GM12878 (cell line): ENCODE measurements at regions not wholly inside any gene's neighbourhood (a gene's known extent, or its start where the extent isn't known, plus 50 kb on each side); places are given as distances from the start of the nearest gene placed in this dataset.

Source experiments
- ATAC-seq: fragments of 200-7000 bp; cut with Tn5 transposase; 3 replicates; pipeline ENCODE4 v1.9.1; 2020; ENCODE audit warnings: mild to moderate bottlenecking, moderate library complexity
- BruUV-seq: library from RNA; stranded (reverse); fragments of 400-500 nt; replicated peaks from 2 replicates; lab custom pipeline; 2021; lab: Mats Ljungman, UMichigan
- CTCF ChIA-PET: fragments of 300-600 bp; sonication (Branson Sonifier 250); formaldehyde crosslinking; extraction: SDS; loops from one replicate; lab custom pipeline; 2021; ENCODE audit warnings: inconsistent platforms; lab: Yijun Ruan, JAX
- POLR2A ChIA-PET: fragments of 350-600 bp; formaldehyde crosslinking; extraction: SDS; loops from one replicate; lab custom pipeline; 2021; ENCODE audit warnings: inconsistent platforms; lab: Charles Lee
- RAD21 ChIA-PET: fragments of 300-600 bp; sonication (Branson Sonifier 250); formaldehyde crosslinking; loops from one replicate; lab custom pipeline; 2023; ENCODE audit warnings: antibody characterized with exemption; ENCODE audit not compliant: unreplicated experiment; lab: Charles Lee
- SMC1A ChIA-PET: fragments of 300-600 bp; sonication (Branson Sonifier 250); formaldehyde crosslinking; loops from one replicate; lab custom pipeline; 2023; ENCODE audit not compliant: unreplicated experiment, uncharacterized antibody; lab: Charles Lee
- DNase-seq: peaks from one replicate; pipeline ENCODE4 v3.0.0-alpha.2; 2011; ENCODE audit warnings: low read depth, low spot score
- FAIRE-seq: peaks from 3 replicates; lab custom pipeline; 2011; peaks lifted over from hg19 to GRCh38; lab: Jason Lieb, UNC
- H2AFZ ChIP-seq: 2 replicates; pipeline ENCODE4 v1.6.0; 2011; ENCODE audit warnings: low read depth, low read length, control low read depth; ENCODE audit not compliant: control insufficient read depth
- H3K27ac ChIP-seq: 2 replicates; pipeline ENCODE4 v1.5.1; 2011; ENCODE audit warnings: control low read depth; ENCODE audit not compliant: control insufficient read depth, insufficient read depth
- H3K27me3 ChIP-seq, 2 experiments: replicated peaks in 1 of 2; 2 replicates each; pipeline versions ENCODE4 v1.6.0 to v1.6.1; 2011; ENCODE audit warnings: low read length in 1 of 2; ENCODE audit not compliant: control insufficient read depth in 2 of 2, insufficient read depth in 2 of 2
- H3K36me3 ChIP-seq, 2 experiments: 2 replicates each; pipeline ENCODE4 v1.5.1; 2011; ENCODE audit warnings: low read length in 1 of 2; ENCODE audit not compliant: control insufficient read depth in 2 of 2, insufficient read depth in 2 of 2
- H3K4me1 ChIP-seq: 2 replicates; pipeline ENCODE4 v1.6.1; 2011; ENCODE audit warnings: mild to moderate bottlenecking, low read length, moderate library complexity, mixed read lengths; ENCODE audit not compliant: control insufficient read depth, insufficient read depth
- H3K4me2 ChIP-seq: 2 replicates; pipeline ENCODE4 v1.6.0; 2011; ENCODE audit warnings: control low read depth; ENCODE audit not compliant: control insufficient read depth, insufficient read depth
- H3K4me3 ChIP-seq: fragments of 200-600 bp; sonication (generic); 2 replicates; pipeline ENCODE4 v1.5.1; 2016
- H3K79me2 ChIP-seq: 2 replicates; pipeline ENCODE4 v1.6.0; 2011; ENCODE audit warnings: low read length; ENCODE audit not compliant: control insufficient read depth, insufficient read depth
- H3K9ac ChIP-seq: 2 replicates; pipeline ENCODE4 v1.8.0; 2011; ENCODE audit warnings: low read length, control low read depth, mixed read lengths; ENCODE audit not compliant: control insufficient read depth, insufficient read depth
- H3K9me3 ChIP-seq: replicated peaks from 3 replicates; pipeline ENCODE4 v1.5.1; 2011; ENCODE audit warnings: mild to moderate bottlenecking, low read length; ENCODE audit not compliant: control insufficient read depth, insufficient read depth
- H4K20me1 ChIP-seq: 2 replicates; pipeline ENCODE4 v1.6.0; 2011; ENCODE audit not compliant: control insufficient read depth, insufficient read depth
- BCL3 ChIP-seq: IDR thresholded peaks from 2 replicates; pipeline ENCODE4 v1.6.1; 2011; ENCODE audit warnings: borderline replicate concordance, low read depth, mild to moderate bottlenecking, moderate library complexity, low read length; ENCODE audit not compliant: insufficient read depth, poor library complexity, severe bottlenecking
- FOS ChIP-seq: IDR thresholded peaks from 3 replicates; pipeline ENCODE4 v1.6.1; 2011; ENCODE audit warnings: borderline replicate concordance; ENCODE audit not compliant: insufficient read length; ENCODE audit errors: extremely low read depth
- IRF4 ChIP-seq: IDR thresholded peaks from 2 replicates; pipeline ENCODE4 v1.6.1; 2011; ENCODE audit warnings: low read depth, low read length
- MTA2 ChIP-seq: fragments of 450-650 bp; IDR thresholded peaks from 2 replicates; pipeline ENCODE4 v1.6.1; 2016; ENCODE audit warnings: low read depth, mild to moderate bottlenecking, moderate library complexity
- PBX3 ChIP-seq: IDR thresholded peaks from 2 replicates; pipeline ENCODE4 v1.6.1; 2011; ENCODE audit warnings: mild to moderate bottlenecking, low read depth, low read length, moderate library complexity; ENCODE audit not compliant: insufficient replicate concordance
- POU2F2 ChIP-seq: IDR thresholded peaks from 3 replicates; pipeline ENCODE4 v1.6.1; 2011; ENCODE audit warnings: low read depth, mild to moderate bottlenecking, low read length, borderline replicate concordance
- SIN3A ChIP-seq: IDR thresholded peaks from 2 replicates; pipeline ENCODE4 v1.6.1; 2012; ENCODE audit warnings: low read depth, low read length, improper control_type of control experiment
- WRNIP1 ChIP-seq: IDR thresholded peaks from 2 replicates; pipeline ENCODE4 v1.6.1; 2011; ENCODE audit warnings: low read depth, low read length, improper control_type of control experiment, borderline replicate concordance
- YBX1 ChIP-seq: fragments of 450-650 bp; IDR thresholded peaks from 2 replicates; pipeline ENCODE4 v1.6.1; 2016; ENCODE audit warnings: antibody characterized with exemption
- ZNF217 ChIP-seq: fragments of 450-650 bp; IDR thresholded peaks from 2 replicates; pipeline ENCODE4 v1.6.1; 2017; ENCODE audit warnings: antibody characterized with exemption, mild to moderate bottlenecking
- ZNF384 ChIP-seq: IDR thresholded peaks from 2 replicates; pipeline ENCODE4 v1.6.1; 2012; ENCODE audit warnings: low read depth, mild to moderate bottlenecking, low read length, improper control_type of control experiment, borderline replicate concordance
- WGBS: methylation state at CpG from one replicate; pipeline ENCODE4 v1.1.6; 2016; ENCODE audit warnings: low lambda C conversion rate; ENCODE audit not compliant: insufficient replicate concordance, insufficient coverage; ENCODE audit errors: missing lambda C conversion rate; 5-methylcytosine and 5-hydroxymethylcytosine counted together
- in situ Hi-C: fragments of 300-500 bp; cut with MboI; formaldehyde crosslinking; loops from 9 replicates; pipeline ENCODE4 v1.14.3; 2018; ENCODE audit warnings: mixed read lengths
- intact Hi-C: fragments of 100-400 bp; cut with micrococcal nuclease; formaldehyde crosslinking; loops from one replicate; pipeline ENCODE4 v1.14.2; 2022; ENCODE audit not compliant: unreplicated experiment
- TF ChIP-seq, protein P1 (sequence below): IDR thresholded peaks from 2 replicates; pipeline ENCODE4 v1.6.1; 2012; ENCODE audit warnings: low read depth, low read length, improper control_type of control experiment
- TF ChIP-seq, protein P2 (sequence below): fragments of 450-650 bp; conservative IDR thresholded peaks from 2 replicates; pipeline ENCODE4 v1.6.1; 2017; ENCODE audit warnings: mild to moderate bottlenecking, moderate library complexity

DNA sequence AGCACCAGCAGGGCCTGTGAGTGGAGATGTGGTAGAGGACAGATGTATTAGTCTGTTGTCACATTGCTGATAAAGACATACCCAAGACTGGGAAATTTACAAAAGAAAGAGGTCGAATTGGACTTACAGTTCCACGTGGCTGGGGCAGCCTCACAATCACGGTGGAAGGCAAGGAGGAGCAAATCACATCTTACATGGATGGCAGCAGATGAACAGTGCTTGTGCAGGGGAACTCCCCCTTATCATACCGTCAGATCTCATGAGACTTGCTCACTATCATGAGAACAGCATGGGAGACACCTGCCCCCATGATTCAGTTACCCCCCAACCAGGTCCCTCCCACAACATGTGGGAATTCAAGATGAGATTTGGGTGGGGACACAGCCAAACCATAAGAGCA lies 361.9 kb downstream of the VRK1 start:
- POLR2A ChIA-PET, result no interaction called here
- 2% methylated on average over 4 of the region's 4 CpGs for WGBS
- Histone ChIP-seq H3K9ac (no peak overlapping the region), H2AFZ (no peak overlapping the region), H4K20me1 (no peaks in the 10 kb centered on the region), H3K27me3 (no peaks in the 10 kb centered on the region), H3K36me3 (no peaks in the 10 kb centered on the region), H3K4me2 (no peak overlapping the region), H3K4me3 (no peak overlapping the region), H3K79me2 (no peaks in the 10 kb centered on the region), H3K4me1 (no peaks in the 10 kb centered on the region), H3K27ac (no peak overlapping the region), H3K9me3 (no peaks in the 10 kb centered on the region; the same call in 2 of the 3 replicates)
- RAD21 ChIA-PET, result no interaction called here
- no peak for TF ChIP-seq WRNIP1
- no peak for TF ChIP-seq SIN3A
- TF ChIP-seq MTA2, result no peak
- CTCF ChIA-PET, result no interaction called here
- no peak for ATAC-seq
- no TSS peak for BruUV-seq
- no peak for FAIRE-seq
- no peak for DNase-seq
- SMC1A ChIA-PET, result no interaction called here
- in situ Hi-C loops (no loop called here), intact Hi-C loops (no loop called here)

- SMC1A ChIA-PET, result no interaction called here
- H3K4me1 ChIP-seq, result no peaks in the 10 kb centered on the region
- no peaks in the 10 kb centered on the region for H3K79me2 ChIP-seq
- H3K36me3 ChIP-seq, result no peaks in the 10 kb centered on the region
- POLR2A ChIA-PET, result no interaction called here
- FAIRE-seq (no peak), DNase-seq (no peak), ATAC-seq (no peak)
- no TSS peak for BruUV-seq
- H3K4me2 ChIP-seq, result no peak overlapping the region
- H2AFZ ChIP-seq, result no peak overlapping the region
- no peak overlapping the region for H3K4me3 ChIP-seq
- in situ Hi-C loops, result no loop called here
- no peaks in the 10 kb centered on the region for H4K20me1 ChIP-seq
- H3K27ac ChIP-seq, result no peak overlapping the region
- RAD21 ChIA-PET, result no interaction called here
- WGBS, result 47% methylated on average over 6 of the region's 6 CpGs
- H3K9ac ChIP-seq, result no peak overlapping the region
- no peaks in the 10 kb centered on the region; the same call in 2 of the 3 replicates for H3K9me3 ChIP-seq
- intact Hi-C loops, result no loop called here
- no peaks in the 10 kb centered on the region for H3K27me3 ChIP-seq
- CTCF ChIA-PET, result no interaction called here
- TF ChIP-seq ZNF384 (no peak), YBX1 (no peak), ZNF217 (no peak), IRF4 (no peak), PBX3 (no peak), POU2F2 (no peak), BCL3 (no peak), FOS (no peak)
- TF ChIP-seq, protein P1, sequence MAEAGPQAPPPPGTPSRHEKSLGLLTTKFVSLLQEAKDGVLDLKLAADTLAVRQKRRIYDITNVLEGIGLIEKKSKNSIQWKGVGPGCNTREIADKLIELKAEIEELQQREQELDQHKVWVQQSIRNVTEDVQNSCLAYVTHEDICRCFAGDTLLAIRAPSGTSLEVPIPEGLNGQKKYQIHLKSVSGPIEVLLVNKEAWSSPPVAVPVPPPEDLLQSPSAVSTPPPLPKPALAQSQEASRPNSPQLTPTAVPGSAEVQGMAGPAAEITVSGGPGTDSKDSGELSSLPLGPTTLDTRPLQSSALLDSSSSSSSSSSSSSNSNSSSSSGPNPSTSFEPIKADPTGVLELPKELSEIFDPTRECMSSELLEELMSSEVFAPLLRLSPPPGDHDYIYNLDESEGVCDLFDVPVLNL, result no peak
- TF ChIP-seq, protein P2, sequence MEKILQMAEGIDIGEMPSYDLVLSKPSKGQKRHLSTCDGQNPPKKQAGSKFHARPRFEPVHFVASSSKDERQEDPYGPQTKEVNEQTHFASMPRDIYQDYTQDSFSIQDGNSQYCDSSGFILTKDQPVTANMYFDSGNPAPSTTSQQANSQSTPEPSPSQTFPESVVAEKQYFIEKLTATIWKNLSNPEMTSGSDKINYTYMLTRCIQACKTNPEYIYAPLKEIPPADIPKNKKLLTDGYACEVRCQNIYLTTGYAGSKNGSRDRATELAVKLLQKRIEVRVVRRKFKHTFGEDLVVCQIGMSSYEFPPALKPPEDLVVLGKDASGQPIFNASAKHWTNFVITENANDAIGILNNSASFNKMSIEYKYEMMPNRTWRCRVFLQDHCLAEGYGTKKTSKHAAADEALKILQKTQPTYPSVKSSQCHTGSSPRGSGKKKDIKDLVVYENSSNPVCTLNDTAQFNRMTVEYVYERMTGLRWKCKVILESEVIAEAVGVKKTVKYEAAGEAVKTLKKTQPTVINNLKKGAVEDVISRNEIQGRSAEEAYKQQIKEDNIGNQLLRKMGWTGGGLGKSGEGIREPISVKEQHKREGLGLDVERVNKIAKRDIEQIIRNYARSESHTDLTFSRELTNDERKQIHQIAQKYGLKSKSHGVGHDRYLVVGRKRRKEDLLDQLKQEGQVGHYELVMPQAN, result no peak
These were observed 365.4 kb downstream of the VRK1 start for GRCh38 chr14:97162621-97163020.
